ENCODE measurements at regions not wholly inside any gene's neighbourhood (a gene's known extent, or its start where the extent isn't known, plus 50 kb on each side); places are given as distances from the start of the nearest gene placed in this dataset.

DNA sequence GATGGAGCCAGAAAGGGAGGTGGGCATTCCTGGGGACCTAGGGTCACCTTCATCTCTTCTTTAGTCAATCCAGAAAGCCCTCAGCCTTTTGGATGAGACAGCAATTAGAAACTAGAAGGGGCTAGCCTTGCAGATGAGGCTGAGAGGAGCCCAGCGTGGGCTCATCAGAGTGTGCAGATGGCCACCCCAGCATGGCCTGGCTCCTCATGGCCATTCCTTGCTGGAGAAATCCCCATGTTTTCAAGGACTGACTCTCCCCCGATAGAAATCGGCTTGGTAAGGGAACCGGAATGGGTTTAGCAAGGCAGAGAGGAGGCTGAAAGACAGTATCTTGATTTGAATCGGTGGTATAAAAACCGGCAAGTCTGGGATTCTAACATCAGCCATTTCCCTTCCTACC lies 274.6 kb downstream of the BUD13 start:
- no peaks in the 10 kb centered on the region for H3K36me3 Mint-ChIP-seq (ENCODE audit: unreplicated experiment)
- peaks cover 31% of the 10 kb centered on the region for H3K4me1 Mint-ChIP-seq (ENCODE audit: low read depth, unreplicated experiment)
- H3K9me3 Mint-ChIP-seq (ENCODE audit: unreplicated experiment) = peaks cover 5% of the 10 kb centered on the region
- DNase-seq = no peak
- H3K27ac Mint-ChIP-seq (ENCODE audit: unreplicated experiment) = no peak overlapping the region
- H3K27me3 Mint-ChIP-seq (ENCODE audit: unreplicated experiment) = peaks cover 9% of the 10 kb centered on the region
- no peak overlapping the region for H3K4me3 Mint-ChIP-seq (ENCODE audit: unreplicated experiment)
- TF ChIP-seq, protein P1, sequence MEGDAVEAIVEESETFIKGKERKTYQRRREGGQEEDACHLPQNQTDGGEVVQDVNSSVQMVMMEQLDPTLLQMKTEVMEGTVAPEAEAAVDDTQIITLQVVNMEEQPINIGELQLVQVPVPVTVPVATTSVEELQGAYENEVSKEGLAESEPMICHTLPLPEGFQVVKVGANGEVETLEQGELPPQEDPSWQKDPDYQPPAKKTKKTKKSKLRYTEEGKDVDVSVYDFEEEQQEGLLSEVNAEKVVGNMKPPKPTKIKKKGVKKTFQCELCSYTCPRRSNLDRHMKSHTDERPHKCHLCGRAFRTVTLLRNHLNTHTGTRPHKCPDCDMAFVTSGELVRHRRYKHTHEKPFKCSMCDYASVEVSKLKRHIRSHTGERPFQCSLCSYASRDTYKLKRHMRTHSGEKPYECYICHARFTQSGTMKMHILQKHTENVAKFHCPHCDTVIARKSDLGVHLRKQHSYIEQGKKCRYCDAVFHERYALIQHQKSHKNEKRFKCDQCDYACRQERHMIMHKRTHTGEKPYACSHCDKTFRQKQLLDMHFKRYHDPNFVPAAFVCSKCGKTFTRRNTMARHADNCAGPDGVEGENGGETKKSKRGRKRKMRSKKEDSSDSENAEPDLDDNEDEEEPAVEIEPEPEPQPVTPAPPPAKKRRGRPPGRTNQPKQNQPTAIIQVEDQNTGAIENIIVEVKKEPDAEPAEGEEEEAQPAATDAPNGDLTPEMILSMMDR (IDR thresholded peaks at IDR 0.05; ENCODE audit: partially characterized antibody, unreplicated experiment) = no peak

GRCh38 chr11:116492600-116492999 lies 280.2 kb downstream of the BUD13 start:
- Mint-ChIP-seq H3K9me3 (ENCODE audit: unreplicated experiment) (peaks cover 4% of the 10 kb centered on the region), H3K27ac (ENCODE audit: unreplicated experiment) (no peak overlapping the region), H3K36me3 (ENCODE audit: unreplicated experiment) (no peaks in the 10 kb centered on the region), H3K4me1 (ENCODE audit: low read depth, unreplicated experiment) (peaks cover 24% of the 10 kb centered on the region), H3K27me3 (ENCODE audit: unreplicated experiment) (peaks cover 3% of the 10 kb centered on the region), H3K4me3 (ENCODE audit: unreplicated experiment) (no peak overlapping the region)
- DNase-seq = no peak
- TF ChIP-seq, protein P1 (IDR thresholded peaks at IDR 0.05; ENCODE audit: partially characterized antibody, unreplicated experiment) = no peak

- Mint-ChIP-seq H3K27me3 (ENCODE audit: unreplicated experiment) (peaks cover 3% of the 10 kb centered on the region), H3K9me3 (ENCODE audit: unreplicated experiment) (peaks cover 9% of the 10 kb centered on the region), H3K27ac (ENCODE audit: unreplicated experiment) (no peak overlapping the region), H3K4me1 (ENCODE audit: low read depth, unreplicated experiment) (peaks cover 35% of the 10 kb centered on the region), H3K36me3 (ENCODE audit: unreplicated experiment) (peaks cover 5% of the 10 kb centered on the region), H3K4me3 (ENCODE audit: unreplicated experiment) (no peak overlapping the region)
- TF ChIP-seq, protein P1 (IDR thresholded peaks at IDR 0.05; ENCODE audit: partially characterized antibody, unreplicated experiment) = no peak
- no peak for DNase-seq
Measured at GRCh38 chr11:116488836-116489389, 283.9 kb downstream of the BUD13 start.

- no peak overlapping the region for H3K4me3 Mint-ChIP-seq (ENCODE audit: unreplicated experiment)
- TF ChIP-seq, protein P1 (IDR thresholded peaks at IDR 0.05; ENCODE audit: partially characterized antibody, unreplicated experiment) = no peak
- peaks cover 7% of the 10 kb centered on the region for H3K9me3 Mint-ChIP-seq (ENCODE audit: unreplicated experiment)
- no peak overlapping the region for H3K27ac Mint-ChIP-seq (ENCODE audit: unreplicated experiment)
- peaks cover 5% of the 10 kb centered on the region for H3K36me3 Mint-ChIP-seq (ENCODE audit: unreplicated experiment)
- DNase-seq = no peak
- H3K4me1 Mint-ChIP-seq (ENCODE audit: low read depth, unreplicated experiment) = peaks cover 55% of the 10 kb centered on the region
- peaks cover 3% of the 10 kb centered on the region for H3K27me3 Mint-ChIP-seq (ENCODE audit: unreplicated experiment)
Measured at GRCh38 chr11:116485425-116485824, 287.4 kb downstream of the BUD13 start.

DNA sequence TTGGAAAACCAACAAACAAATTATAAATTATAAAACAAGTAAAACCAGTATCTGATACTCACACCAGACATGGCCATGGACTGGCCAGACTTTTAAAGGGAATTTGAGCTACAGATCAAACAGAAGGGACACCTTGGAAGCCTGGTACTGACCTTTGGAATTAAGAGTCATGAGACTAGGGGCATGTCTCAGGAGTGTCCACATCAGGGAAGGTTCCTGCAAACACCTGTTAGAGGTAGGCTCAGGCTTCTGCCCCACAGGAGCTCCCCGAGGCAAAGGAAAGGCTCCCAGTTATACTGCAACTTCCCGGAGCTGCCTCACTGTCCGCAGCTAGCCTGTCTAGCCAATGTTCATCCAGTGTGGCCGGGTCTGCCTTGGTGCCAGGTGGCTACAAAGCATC lies 290.1 kb downstream of the BUD13 start:
- peaks cover 42% of the 10 kb centered on the region for H3K4me1 Mint-ChIP-seq (ENCODE audit: low read depth, unreplicated experiment)
- peaks cover 5% of the 10 kb centered on the region for H3K36me3 Mint-ChIP-seq (ENCODE audit: unreplicated experiment)
- TF ChIP-seq, protein P1 (IDR thresholded peaks at IDR 0.05; ENCODE audit: partially characterized antibody, unreplicated experiment) = no peak
- no peak for DNase-seq
- no peak overlapping the region for H3K27ac Mint-ChIP-seq (ENCODE audit: unreplicated experiment)
- peaks cover 3% of the 10 kb centered on the region for H3K27me3 Mint-ChIP-seq (ENCODE audit: unreplicated experiment)
- peaks cover 5% of the 10 kb centered on the region for H3K9me3 Mint-ChIP-seq (ENCODE audit: unreplicated experiment)
- no peak overlapping the region for H3K4me3 Mint-ChIP-seq (ENCODE audit: unreplicated experiment)
